Type B pancreatic cell (in vitro differentiated cells): ENCODE measurements at regions not wholly inside any gene's neighbourhood (a gene's known extent, or its start where the extent isn't known, plus 50 kb on each side); places are given as distances from the start of the nearest gene placed in this dataset.

Source experiments
- DNase-seq: peaks from one replicate; pipeline ENCODE4 v3.0.0; 2021; ENCODE audit warnings: mixed read lengths; ENCODE audit not compliant: unreplicated experiment; ENCODE audit errors: extremely low spot score
- H3K27ac Mint-ChIP-seq: 2 replicates; pipeline ENCODE4 v1.8.0; 2021; ENCODE audit warnings: mild to moderate bottlenecking, mixed read lengths
- H3K27me3 Mint-ChIP-seq: 2 replicates; pipeline ENCODE4 v1.8.0; 2021; ENCODE audit warnings: mixed read lengths
- H3K36me3 Mint-ChIP-seq: 2 replicates; pipeline ENCODE4 v1.8.0; 2021; ENCODE audit warnings: mixed read lengths
- H3K4me1 Mint-ChIP-seq: one replicate; pipeline ENCODE4 v1.8.0; 2021; ENCODE audit warnings: mixed read lengths; ENCODE audit not compliant: unreplicated experiment
- H3K4me3 Mint-ChIP-seq: 2 replicates; pipeline ENCODE4 v1.8.0; 2021; ENCODE audit warnings: mild to moderate bottlenecking, mixed read lengths
- H3K9me3 Mint-ChIP-seq: 2 replicates; pipeline ENCODE4 v1.8.0; 2021; ENCODE audit warnings: mixed read lengths
- TF ChIP-seq, protein P1 (sequence below): fragments of 200-600 bp; sonication (generic); conservative IDR thresholded peaks from 2 replicates; pipeline ENCODE4 v1.5.0; 2021; ENCODE audit warnings: antibody characterized with exemption, mild to moderate bottlenecking

- TF ChIP-seq, protein P1, sequence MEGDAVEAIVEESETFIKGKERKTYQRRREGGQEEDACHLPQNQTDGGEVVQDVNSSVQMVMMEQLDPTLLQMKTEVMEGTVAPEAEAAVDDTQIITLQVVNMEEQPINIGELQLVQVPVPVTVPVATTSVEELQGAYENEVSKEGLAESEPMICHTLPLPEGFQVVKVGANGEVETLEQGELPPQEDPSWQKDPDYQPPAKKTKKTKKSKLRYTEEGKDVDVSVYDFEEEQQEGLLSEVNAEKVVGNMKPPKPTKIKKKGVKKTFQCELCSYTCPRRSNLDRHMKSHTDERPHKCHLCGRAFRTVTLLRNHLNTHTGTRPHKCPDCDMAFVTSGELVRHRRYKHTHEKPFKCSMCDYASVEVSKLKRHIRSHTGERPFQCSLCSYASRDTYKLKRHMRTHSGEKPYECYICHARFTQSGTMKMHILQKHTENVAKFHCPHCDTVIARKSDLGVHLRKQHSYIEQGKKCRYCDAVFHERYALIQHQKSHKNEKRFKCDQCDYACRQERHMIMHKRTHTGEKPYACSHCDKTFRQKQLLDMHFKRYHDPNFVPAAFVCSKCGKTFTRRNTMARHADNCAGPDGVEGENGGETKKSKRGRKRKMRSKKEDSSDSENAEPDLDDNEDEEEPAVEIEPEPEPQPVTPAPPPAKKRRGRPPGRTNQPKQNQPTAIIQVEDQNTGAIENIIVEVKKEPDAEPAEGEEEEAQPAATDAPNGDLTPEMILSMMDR: no peak
- Mint-ChIP-seq H3K27me3 (peaks cover 4% of the 10 kb centered on the region), H3K36me3 (no peaks in the 10 kb centered on the region), H3K4me1 (no peaks in the 10 kb centered on the region), H3K9me3 (no peaks in the 10 kb centered on the region), H3K27ac (no peak overlapping the region), H3K4me3 (no peak overlapping the region)
- no peak for DNase-seq
These were observed 445.6 kb upstream of the FLRT2 start for GRCh38 chr14:85084344-85084743.

- no peak overlapping the region for H3K27ac Mint-ChIP-seq
- H3K27me3 Mint-ChIP-seq: peaks cover 4% of the 10 kb centered on the region
- no peaks in the 10 kb centered on the region for H3K4me1 Mint-ChIP-seq
- DNase-seq: no peak
- no peaks in the 10 kb centered on the region for H3K36me3 Mint-ChIP-seq
- TF ChIP-seq, protein P1: no peak
- no peaks in the 10 kb centered on the region for H3K9me3 Mint-ChIP-seq
- no peak overlapping the region for H3K4me3 Mint-ChIP-seq
These were observed 444.0 kb upstream of the FLRT2 start for GRCh38 chr14:85085981-85086380.

- no peak for DNase-seq
- H3K27me3 Mint-ChIP-seq: no peaks in the 10 kb centered on the region
- TF ChIP-seq, protein P1: no peak
- H3K36me3 Mint-ChIP-seq: no peaks in the 10 kb centered on the region
- no peaks in the 10 kb centered on the region for H3K4me1 Mint-ChIP-seq
- no peak overlapping the region for H3K27ac Mint-ChIP-seq
- no peak overlapping the region for H3K4me3 Mint-ChIP-seq
- H3K9me3 Mint-ChIP-seq: no peaks in the 10 kb centered on the region
These were observed 442.7 kb upstream of the FLRT2 start for GRCh38 chr14:85087201-85087600.

DNA sequence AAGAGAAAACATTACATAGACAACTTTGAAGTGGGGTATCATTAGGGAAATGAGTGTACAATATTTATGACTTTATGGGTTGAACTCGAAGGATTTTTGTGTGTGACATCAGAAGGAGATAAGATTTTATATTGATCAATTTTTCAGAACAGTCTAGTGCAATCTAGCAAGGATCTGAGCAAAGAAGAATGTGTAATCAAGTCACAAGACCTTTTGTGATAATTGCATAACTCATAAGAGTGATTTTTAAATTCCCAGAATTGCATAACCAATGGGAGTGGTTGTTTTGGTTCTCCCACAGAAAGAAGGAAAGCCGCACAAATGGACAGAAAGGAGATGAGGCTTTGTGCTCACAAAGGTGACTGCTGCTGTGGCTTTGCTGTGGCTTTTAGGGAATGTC is 441.8 kb upstream of the FLRT2 start:
- no peak for DNase-seq
- Mint-ChIP-seq H3K27ac (no peak overlapping the region), H3K36me3 (no peaks in the 10 kb centered on the region), H3K4me1 (no peaks in the 10 kb centered on the region), H3K4me3 (no peak overlapping the region), H3K9me3 (no peaks in the 10 kb centered on the region), H3K27me3 (no peaks in the 10 kb centered on the region)
- TF ChIP-seq, protein P1: no peak

- Mint-ChIP-seq H3K4me1 (no peaks in the 10 kb centered on the region), H3K27ac (no peak overlapping the region), H3K4me3 (no peak overlapping the region), H3K36me3 (no peaks in the 10 kb centered on the region), H3K27me3 (no peaks in the 10 kb centered on the region), H3K9me3 (no peaks in the 10 kb centered on the region)
- TF ChIP-seq, protein P1: no peak
- DNase-seq: no peak
These were observed 439.3 kb upstream of the FLRT2 start for GRCh38 chr14:85090681-85091080.
